ENCODE measurements at regions not wholly inside any gene's neighbourhood (a gene's known extent, or its start where the extent isn't known, plus 50 kb on each side); places are given as distances from the start of the nearest gene placed in this dataset.
"Not testable (repeated sequence)": the region's sequence is repeated elsewhere in the genome, so short reads cannot be mapped to it uniquely, and the experiment has no call there.

GRCh38 chr10:21125471-21126228 is 228.5 kb upstream of the NEBL start:
- intact Hi-C loops (cut with DNase I), result no loop called here
- Histone ChIP-seq H3K27ac (ENCODE audit: low read depth in 2 of 2, low read length in 2 of 2) (no peak overlapping the region), H3K9me3 (ENCODE audit: control insufficient read depth in 2 of 3, insufficient read depth in 1 of 3, low read length in 3 of 3) (no peaks in the 10 kb centered on the region), H3K4me3 (ENCODE audit: low read length in 3 of 3) (no peak overlapping the region), H3K9ac (ENCODE audit: low read length in 3 of 3) (no peak overlapping the region), H3K36me3 (ENCODE audit: control insufficient read depth in 2 of 3, insufficient read depth in 3 of 3, low read length in 3 of 3) (no peaks in the 10 kb centered on the region), H3K27me3 (ENCODE audit: control insufficient read depth, insufficient read depth, low read length) (no peaks in the 10 kb centered on the region), H3K4me1 (ENCODE audit: control insufficient read depth in 2 of 3, insufficient read depth in 2 of 3, low read depth in 1 of 3, low read length in 3 of 3) (no peaks in the 10 kb centered on the region)
- peak in 1 of 5 donors; percentile 39 for DNase-seq
- no peak for FAIRE-seq
- no peak for TF ChIP-seq CTCF (IDR thresholded peaks at IDR 0.05; ENCODE audit: borderline replicate concordance, extremely low read depth, insufficient read depth)

GRCh38 chr10:21122907-21123306 is 225.8 kb upstream of the NEBL start:
- intact Hi-C loops (cut with DNase I), result no loop called here
- H3K4me1 ChIP-seq (ENCODE audit: control insufficient read depth in 2 of 3, insufficient read depth in 2 of 3, low read depth in 1 of 3, low read length in 3 of 3), result no peaks in the 10 kb centered on the region
- H3K27ac ChIP-seq (ENCODE audit: low read depth in 2 of 2, low read length in 2 of 2), result no peak overlapping the region
- no peak for DNase-seq
- no peaks in the 10 kb centered on the region for H3K27me3 ChIP-seq (ENCODE audit: control insufficient read depth, insufficient read depth, low read length)
- H3K9me3 ChIP-seq (ENCODE audit: control insufficient read depth in 2 of 3, insufficient read depth in 1 of 3, low read length in 3 of 3), result no peaks in the 10 kb centered on the region
- no peak overlapping the region for H3K9ac ChIP-seq (ENCODE audit: low read length in 3 of 3)
- no peaks in the 10 kb centered on the region for H3K36me3 ChIP-seq (ENCODE audit: control insufficient read depth in 2 of 3, insufficient read depth in 3 of 3, low read length in 3 of 3)
- FAIRE-seq, result no peak
- peak; percentile 38 for TF ChIP-seq CTCF (IDR thresholded peaks at IDR 0.05; ENCODE audit: borderline replicate concordance, extremely low read depth, insufficient read depth)
- H3K4me3 ChIP-seq (ENCODE audit: low read length in 3 of 3), result no peak overlapping the region

- H3K4me1 ChIP-seq (ENCODE audit: control insufficient read depth in 2 of 3, insufficient read depth in 2 of 3, low read depth in 1 of 3, low read length in 3 of 3); intact Hi-C loops (cut with DNase I); H3K4me3 ChIP-seq (ENCODE audit: low read length in 3 of 3); H3K27me3 ChIP-seq (ENCODE audit: control insufficient read depth, insufficient read depth, low read length); H3K27ac ChIP-seq (ENCODE audit: low read depth in 2 of 2, low read length in 2 of 2); H3K36me3 ChIP-seq (ENCODE audit: control insufficient read depth in 2 of 3, insufficient read depth in 3 of 3, low read length in 3 of 3); DNase-seq; H3K9ac ChIP-seq (ENCODE audit: low read length in 3 of 3); H3K9me3 ChIP-seq (ENCODE audit: control insufficient read depth in 2 of 3, insufficient read depth in 1 of 3, low read length in 3 of 3); FAIRE-seq: not testable (repeated sequence)
Measured at GRCh38 chr10:21121822-21122221, 224.7 kb upstream of the NEBL start.

- DNase-seq (no peak), FAIRE-seq (no peak)
- Histone ChIP-seq H3K4me3 (ENCODE audit: low read length in 3 of 3) (no peak overlapping the region), H3K4me1 (ENCODE audit: control insufficient read depth in 2 of 3, insufficient read depth in 2 of 3, low read depth in 1 of 3, low read length in 3 of 3) (no peaks in the 10 kb centered on the region), H3K27me3 (ENCODE audit: control insufficient read depth, insufficient read depth, low read length) (no peaks in the 10 kb centered on the region), H3K9ac (ENCODE audit: low read length in 3 of 3) (no peak overlapping the region), H3K9me3 (ENCODE audit: control insufficient read depth in 2 of 3, insufficient read depth in 1 of 3, low read length in 3 of 3) (no peaks in the 10 kb centered on the region), H3K36me3 (ENCODE audit: control insufficient read depth in 2 of 3, insufficient read depth in 3 of 3, low read length in 3 of 3) (no peaks in the 10 kb centered on the region), H3K27ac (ENCODE audit: low read depth in 2 of 2, low read length in 2 of 2) (no peak overlapping the region)
- TF ChIP-seq CTCF (IDR thresholded peaks at IDR 0.05; ENCODE audit: borderline replicate concordance, extremely low read depth, insufficient read depth), result no peak
- intact Hi-C loops (cut with DNase I), result no loop called here
Measured at GRCh38 chr10:21114683-21115082, 217.6 kb upstream of the NEBL start.
